Activated CD4-positive, alpha-beta T cell treated with anti-CD3 and anti-CD28 coated beads, Interleukin-2, Interleukin-6, amounts not matched to agents 100 ng/mL and 50 ng/mL, durations not matched to agents 16 hours and 8 hours (primary cell): ENCODE measurements at regions not wholly inside any gene's neighbourhood (a gene's known extent, or its start where the extent isn't known, plus 50 kb on each side); places are given as distances from the start of the nearest gene placed in this dataset.

Experiments used
- DNase-seq: peaks from one replicate; pipeline ENCODE4 v3.0.0-alpha.2; 2020

DNA sequence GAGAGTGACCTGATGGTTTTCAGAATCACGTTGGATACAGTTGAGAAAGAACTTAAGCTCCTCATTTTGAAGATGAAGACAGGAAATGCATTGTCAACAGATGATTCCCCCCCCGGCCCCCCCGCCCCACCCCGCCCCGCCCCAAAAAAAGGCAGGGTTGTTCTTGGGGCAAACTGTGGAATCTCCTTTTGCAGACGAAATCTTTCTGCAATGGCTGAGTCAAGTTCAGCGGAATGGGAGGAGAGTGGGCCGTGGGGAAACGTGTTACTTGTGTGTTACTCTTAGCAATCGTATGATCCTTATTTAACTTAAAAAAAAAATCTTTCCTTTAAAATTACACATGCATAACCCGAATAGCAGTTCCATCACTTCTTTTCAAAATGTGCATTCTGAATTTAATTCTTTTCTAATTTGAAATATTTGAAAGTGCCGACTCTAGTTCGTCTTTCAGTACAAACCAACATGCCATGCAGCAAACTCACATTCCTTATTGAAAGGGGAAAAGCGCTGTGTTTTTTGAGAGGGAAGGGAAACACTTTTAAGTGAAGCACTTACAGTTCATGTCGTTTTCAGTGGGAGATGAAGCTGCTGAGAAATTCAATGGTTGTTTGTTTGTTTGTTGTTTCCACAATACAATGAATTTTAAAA lies 348.5 kb upstream of the ARGLU1 start:
- no peak for DNase-seq

GRCh38 chr13:106915146-106915545 lies 347.2 kb upstream of the ARGLU1 start:
- no peak for DNase-seq

- DNase-seq, result no peak
Observed at GRCh38 chr13:106911627-106912026, 343.7 kb upstream of the ARGLU1 start.

GRCh38 chr13:106911020-106911419 lies 343.1 kb upstream of the ARGLU1 start:
- no peak for DNase-seq

DNA sequence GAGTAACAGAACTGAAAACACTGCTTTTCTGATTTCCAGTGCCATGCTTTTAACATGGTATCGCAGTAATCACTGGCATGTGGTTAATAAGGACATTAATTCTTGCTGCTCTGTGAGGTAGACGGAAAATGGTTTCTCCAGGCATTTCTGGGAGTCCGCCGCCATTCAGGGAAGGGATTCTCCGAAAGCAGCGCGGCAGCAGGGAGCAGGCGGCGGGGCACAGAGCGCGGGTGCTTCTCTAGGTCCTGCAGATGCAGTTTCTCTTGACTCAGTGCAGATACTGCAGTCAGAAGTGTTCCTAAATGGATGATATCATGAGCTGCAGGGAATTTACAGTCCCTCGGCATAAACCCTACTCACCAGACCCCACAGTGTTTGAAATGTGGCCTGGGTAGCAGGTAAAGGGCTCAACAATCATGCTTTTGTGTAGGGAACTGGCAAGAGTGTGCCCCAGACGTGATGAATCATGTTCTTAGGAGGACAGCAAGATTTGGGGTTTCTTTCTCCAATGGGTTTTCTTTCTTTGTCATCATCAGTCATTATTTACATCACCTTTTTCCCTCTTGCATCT lies 338.6 kb upstream of the ARGLU1 start:
- no peak for DNase-seq

DNA sequence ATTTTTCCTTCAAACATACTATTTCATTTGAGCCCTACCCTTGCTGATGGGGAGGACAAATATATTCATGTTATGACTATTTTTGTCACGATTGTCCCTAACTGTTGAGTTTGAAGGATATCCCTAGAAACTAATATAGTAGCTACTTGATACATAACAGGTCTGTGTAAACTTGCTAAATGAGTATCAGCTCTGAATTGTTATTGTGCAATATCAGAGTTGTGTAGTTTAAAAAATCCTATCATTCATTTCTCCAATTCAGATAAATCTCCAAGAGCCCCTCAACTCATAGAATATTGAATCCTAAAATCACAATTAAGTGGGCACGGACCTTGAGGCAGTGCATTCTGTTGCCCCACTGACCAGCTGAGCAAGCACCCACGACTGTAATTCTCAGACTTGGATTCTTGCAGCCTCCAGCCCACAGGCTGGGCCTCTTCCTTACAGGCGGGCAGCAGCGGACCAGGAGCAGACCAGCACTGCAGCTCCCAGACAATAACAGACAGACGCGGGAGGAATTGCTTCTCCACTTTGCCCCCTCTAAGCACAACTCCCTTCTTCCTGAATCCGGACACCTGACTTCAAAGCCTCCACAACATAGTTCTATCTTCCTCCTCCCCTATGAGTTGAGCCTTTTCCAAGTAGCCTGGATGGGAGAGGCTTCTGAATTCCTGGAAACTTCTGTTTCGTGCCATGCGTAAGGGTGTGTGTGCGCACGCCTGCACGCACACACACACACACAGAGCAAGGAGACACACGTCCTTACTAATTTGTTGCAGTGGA lies 337.6 kb upstream of the ARGLU1 start:
- no peak for DNase-seq

DNA sequence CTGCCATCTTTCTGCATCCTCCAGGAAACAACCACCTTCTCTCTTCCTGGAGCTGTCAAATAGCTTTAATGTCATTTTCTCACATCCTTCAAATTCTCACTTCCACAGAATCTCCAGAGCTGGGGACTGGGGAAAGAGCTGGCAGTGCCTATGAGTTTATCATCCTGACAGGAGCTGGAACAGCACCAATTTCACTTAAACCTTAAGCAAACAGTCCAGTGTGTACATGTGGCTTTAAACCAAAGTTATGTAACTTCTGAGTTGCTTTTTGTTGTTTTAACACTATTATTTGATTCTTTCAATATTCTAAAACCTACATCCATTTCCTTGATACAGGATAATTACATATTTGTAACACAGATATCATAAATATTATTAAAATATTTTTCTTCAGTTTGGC lies 331.5 kb upstream of the ARGLU1 start:
- no peak for DNase-seq

GRCh38 chr13:106898231-106898630 lies 330.3 kb upstream of the ARGLU1 start:
- DNase-seq, result no peak

DNA sequence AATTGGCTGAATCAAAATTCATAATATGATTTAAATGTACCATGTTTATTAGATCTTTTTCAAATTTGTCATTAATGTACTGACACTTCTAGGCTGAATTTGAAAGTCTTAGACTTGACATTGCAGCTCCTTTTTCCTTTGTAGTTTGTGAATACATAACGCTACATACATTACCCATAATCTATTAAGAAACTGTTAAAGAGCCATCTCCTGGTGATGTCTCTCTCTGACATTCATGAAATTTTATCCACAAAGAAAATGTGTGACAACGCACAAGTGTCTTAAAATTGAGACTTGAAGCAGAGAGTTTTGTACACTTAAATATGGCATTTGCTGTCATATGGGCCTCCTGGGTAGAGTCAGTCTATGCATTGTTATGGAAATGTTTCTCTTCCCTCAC lies 320.2 kb upstream of the ARGLU1 start:
- DNase-seq, result no peak

- DNase-seq, result no peak
Observed at GRCh38 chr13:106887686-106888085, 319.7 kb upstream of the ARGLU1 start.

DNA sequence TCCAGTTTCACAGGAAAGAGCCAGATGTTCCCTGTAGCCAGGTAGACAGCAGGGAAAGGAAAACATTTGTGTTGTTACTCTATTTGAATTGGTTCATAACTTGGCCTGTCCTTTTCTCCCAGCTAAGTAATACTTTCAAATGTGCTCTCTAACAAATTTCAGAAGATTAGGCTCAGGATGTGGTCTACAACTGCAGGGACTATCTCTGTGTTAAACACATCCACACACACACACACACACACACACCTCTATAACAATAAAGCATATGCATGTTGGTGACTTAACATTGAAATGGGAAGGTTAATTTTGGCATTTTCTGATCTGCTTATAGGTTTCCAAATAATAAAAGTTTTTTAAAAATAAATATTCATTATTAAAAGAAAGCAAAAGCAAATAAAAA lies 316.0 kb upstream of the ARGLU1 start:
- no peak for DNase-seq

DNA sequence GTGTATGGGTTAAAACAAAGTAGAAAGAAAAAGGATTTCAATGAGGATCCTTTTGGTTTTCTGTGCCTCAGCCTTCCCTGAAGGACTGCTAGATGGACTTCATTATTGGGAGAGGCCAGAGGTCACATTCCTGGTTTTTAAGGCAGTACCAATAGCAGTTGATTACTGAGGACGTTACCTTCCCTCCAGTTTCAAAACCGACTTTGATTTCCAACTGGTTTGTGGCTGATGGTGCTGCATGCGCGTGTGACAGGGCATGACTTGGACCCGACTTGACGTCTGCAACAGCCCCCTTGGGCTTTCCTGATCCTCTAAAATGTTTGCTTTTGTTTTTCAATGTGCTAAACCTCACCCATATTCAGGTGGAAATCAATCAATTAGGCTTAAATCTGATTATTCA lies 314.3 kb upstream of the ARGLU1 start:
- DNase-seq, result no peak

- DNase-seq, result no peak
Observed at GRCh38 chr13:106879806-106880205, 311.9 kb upstream of the ARGLU1 start.

GRCh38 chr13:106874323-106874722 lies 306.4 kb upstream of the ARGLU1 start:
- DNase-seq, result no peak

DNA sequence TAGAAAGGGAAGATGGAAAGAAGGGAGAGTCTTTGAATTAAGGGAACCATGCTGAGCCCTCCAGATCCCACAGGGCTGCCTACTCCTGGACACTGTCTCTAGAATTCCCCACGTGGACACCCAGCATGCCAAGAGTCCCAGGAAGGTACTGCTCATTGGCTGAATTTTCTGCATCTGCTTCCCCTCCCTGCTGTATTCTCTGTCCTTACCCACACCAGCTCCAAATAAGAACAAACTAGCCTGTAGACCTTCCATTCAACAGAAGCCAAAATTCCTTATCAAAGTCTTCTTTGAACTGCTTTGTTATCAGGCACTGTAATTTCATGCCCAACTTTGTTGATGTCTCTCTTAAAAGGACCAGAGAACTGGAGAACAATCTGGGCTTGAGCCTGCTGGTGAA lies 305.9 kb upstream of the ARGLU1 start:
- DNase-seq, result no peak

DNA sequence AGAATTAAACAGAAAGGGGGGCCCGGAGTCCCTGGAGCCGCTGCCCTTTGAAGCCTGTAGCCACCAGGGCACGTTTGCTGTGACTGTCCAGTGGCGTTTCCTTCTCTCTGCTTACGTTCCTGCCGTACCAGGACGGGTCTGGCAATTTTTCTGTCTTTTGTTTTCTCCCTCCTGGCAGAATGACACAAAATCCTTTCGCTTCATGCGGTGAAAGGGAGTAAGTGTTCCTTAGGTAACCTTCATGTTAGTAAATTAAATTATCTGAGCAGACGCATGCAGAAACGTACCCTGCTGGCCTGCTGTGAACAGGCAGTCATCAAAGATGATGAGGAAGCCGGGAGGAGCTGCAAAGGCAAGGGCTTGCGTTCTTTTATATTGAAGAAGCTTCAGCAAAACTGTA lies 299.3 kb upstream of the ARGLU1 start:
- DNase-seq, result no peak

DNA sequence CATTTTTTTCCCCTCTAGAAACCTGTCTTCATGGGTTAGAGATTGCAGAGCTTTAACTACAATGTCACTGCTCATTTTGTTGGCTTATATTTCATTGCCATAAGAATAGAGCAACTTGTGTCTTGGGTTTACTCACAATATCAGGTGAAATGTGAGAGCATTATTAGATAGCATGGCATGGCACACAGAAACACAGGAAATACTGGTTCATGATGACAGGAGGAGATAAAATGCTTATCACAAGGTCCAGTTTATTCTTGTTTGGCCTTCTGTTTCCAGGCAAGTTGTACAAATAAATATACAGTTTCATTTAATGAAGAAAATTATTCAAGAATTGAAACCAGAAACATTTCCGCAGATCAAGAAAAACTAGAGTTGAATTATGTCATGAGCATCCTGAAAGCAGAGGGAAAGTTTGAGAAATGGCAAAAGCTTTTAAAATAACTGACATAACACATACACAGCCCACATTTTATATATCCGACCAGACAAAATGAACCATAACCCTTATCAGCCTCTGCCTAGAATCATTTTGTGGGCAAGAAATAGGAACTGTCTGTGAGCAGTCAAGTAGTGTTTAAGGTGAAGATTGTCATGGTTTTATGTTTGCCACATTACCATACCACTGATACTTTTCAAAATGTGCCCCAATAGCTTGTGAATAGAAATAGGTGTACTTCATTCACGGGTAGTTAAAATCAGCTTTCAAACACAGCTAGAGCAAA lies 297.9 kb upstream of the ARGLU1 start:
- DNase-seq, result no peak

DNA sequence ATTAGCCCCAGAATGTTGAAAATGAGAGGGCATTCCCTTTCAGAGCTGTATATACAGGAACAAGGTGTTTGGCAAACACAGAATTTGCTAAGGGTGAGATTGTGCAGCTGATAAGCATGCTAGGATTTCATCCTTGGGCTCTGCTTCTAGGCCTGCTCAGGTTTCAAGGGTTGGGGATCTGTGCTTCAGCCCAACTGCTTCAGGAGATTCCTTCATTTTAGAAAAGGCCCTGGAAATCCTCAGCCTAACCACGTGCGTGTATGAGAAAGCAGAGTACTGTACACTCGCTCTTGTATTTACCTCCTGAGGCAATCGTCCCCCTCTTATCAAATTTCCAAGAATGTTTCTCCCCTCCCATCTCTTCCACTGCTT lies 291.6 kb upstream of the ARGLU1 start:
- no peak for DNase-seq

GRCh38 chr13:106858903-106859532 lies 291.1 kb upstream of the ARGLU1 start:
- DNase-seq, result no peak

GRCh38 chr13:106852436-106852835 lies 284.5 kb upstream of the ARGLU1 start:
- no peak for DNase-seq

DNA sequence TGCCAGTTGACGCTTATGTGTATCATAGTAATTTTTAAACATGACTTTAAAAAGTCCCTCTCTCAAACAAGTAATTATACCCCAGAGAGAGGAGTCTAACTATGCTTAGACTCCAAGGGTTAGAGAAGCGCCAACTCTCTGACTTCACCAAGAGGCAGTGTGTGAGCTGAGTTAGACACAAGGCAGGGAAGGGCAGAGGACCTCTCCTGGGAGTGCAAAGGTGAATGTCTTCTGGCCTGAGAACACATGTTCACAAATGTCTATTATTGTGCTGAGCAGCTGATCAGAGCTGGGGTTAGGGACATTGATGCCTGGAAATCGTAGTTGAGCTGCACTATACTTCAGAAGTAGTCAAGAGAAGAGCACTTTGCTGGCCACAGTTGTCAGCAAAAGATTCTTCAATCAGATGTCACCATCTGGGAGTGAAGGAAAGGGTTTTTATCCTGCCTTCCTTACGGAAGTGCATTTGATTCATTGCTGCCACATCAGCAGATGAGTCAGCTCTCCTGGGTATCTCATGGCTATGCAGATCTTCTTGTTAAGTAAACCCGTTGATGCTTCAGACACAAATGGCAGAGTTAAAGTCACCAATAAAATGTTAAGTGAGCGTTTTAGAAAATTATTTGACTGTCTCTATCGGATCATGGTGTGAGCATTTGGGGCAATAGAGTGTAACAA lies 283.2 kb upstream of the ARGLU1 start:
- no peak for DNase-seq

DNA sequence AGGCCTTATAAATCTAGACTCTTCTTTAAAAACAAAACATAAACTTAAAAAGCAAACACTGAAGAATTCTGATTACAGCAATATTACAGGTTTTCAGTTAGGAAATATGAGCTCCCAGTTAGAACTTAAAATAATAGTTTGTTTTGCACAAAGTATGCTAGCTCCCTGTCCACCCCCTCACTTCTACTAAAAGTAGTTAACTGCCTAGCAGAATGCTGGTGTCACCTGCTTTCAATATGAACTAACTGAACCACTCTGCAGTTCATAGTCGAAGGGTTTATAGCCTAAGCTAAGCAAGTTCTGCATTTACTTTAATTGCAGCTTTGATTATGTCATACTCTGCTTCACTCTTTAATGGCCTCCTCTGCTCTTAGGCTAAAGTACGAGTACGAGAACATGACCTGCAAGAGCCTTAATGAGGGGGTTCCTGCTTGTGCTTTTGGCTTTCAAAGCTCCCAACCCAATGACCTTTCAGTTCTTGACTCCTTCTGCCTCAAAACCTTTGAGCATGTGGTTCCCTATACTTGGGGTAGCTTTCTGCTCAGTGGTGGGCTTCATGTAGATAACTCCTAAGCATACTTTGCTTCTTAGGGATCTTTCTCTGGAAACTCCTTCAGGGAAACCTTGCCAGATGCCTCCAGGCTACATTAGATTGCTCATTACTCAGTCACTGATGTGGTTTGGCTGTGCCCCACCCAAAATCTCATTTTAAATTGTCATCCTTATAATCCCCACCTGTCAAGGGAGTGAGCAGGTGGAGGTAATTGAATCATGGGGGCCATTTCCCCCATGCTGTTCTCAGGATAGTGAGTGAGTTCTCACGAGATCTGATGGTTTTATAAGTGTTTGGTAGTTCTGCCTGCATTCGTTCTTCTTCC lies 278.9 kb upstream of the ARGLU1 start:
- DNase-seq, result no peak
